Endothelial cell of umbilical vein (primary cell): ENCODE measurements at regions not wholly inside any gene's neighbourhood (a gene's known extent, or its start where the extent isn't known, plus 50 kb on each side); places are given as distances from the start of the nearest gene placed in this dataset.

ENCODE experiments used
- CTCF ChIP-seq, 2 donors: IDR thresholded peaks; 1 replicate in 1 of 2; 2 replicates in 1 of 2; pipeline ENCODE4 v1.5.1; 2011; ENCODE audit warnings: low read length in 2 of 2, mild to moderate bottlenecking in 2 of 2, moderate library complexity in 2 of 2, control low read depth in 1 of 2, inconsistent platforms in 1 of 2, low read depth in 1 of 2; ENCODE audit not compliant: insufficient read depth in 1 of 2; ENCODE audit errors: extremely low read depth in 1 of 2
- EZH2 ChIP-seq: IDR thresholded peaks from 2 replicates; pipeline ENCODE4 v1.6.1; 2012; ENCODE audit warnings: borderline replicate concordance, low read depth, mild to moderate bottlenecking, moderate library complexity, low read length, inconsistent platforms; ENCODE audit not compliant: severe bottlenecking
- FOS ChIP-seq: IDR thresholded peaks from 2 replicates; pipeline ENCODE4 v1.6.1; 2011; ENCODE audit warnings: mild to moderate bottlenecking, low read length, moderate library complexity, borderline replicate concordance; ENCODE audit not compliant: insufficient read depth
- JUN ChIP-seq: IDR thresholded peaks from 2 replicates; pipeline ENCODE4 v1.6.1; 2011; ENCODE audit warnings: borderline replicate concordance, low read depth; ENCODE audit not compliant: insufficient read length, insufficient read depth
- POLR2AphosphoS5 ChIP-seq: IDR thresholded peaks from 2 replicates; pipeline ENCODE4 v1.6.1; 2012; ENCODE audit warnings: low read depth, mild to moderate bottlenecking, control low read depth, low read length, moderate library complexity; ENCODE audit not compliant: insufficient read depth

GRCh38 chr5:72055636-72056035 lies 51.6 kb upstream of the MAP1B start:
- TF ChIP-seq CTCF (IDR thresholded peaks at IDR 0.05; ENCODE audit: extremely low read depth in 1 of 2, insufficient read depth in 1 of 2, low read depth in 1 of 2, low read length in 2 of 2): no peak
- no peak for TF ChIP-seq JUN
- no peak for TF ChIP-seq EZH2
- no peak for TF ChIP-seq FOS
- no peak for TF ChIP-seq POLR2AphosphoS5
